A549 (cell line): ENCODE measurements at regions not wholly inside any gene's neighbourhood (a gene's known extent, or its start where the extent isn't known, plus 50 kb on each side); places are given as distances from the start of the nearest gene placed in this dataset.
A peak's percentile ranks its signal among the peaks of the same experiment; 100 is the strongest.
"Not testable (repeated sequence)": the region's sequence is repeated elsewhere in the genome, so short reads cannot be mapped to it uniquely, and the experiment has no call there.

Experiments used
- ATAC-seq, 2 experiments: fragments of 200-7000 bp in 1 of 2; fragments of >200 bp in 1 of 2; cut with Nextera tagmentation in 1 of 2; cut with Tn5 transposase in 1 of 2; 3 replicates each; pipeline versions ENCODE4 v1.8.0 to v1.9.1; 2018 to 2020; ENCODE audit warnings: mild to moderate bottlenecking in 1 of 2, moderate library complexity in 1 of 2
- CTCF ChIA-PET: fragments of 300-600 bp; sonication (Branson Sonifier 250); formaldehyde crosslinking; extraction: SDS; loops from one replicate; lab custom pipeline; 2021; ENCODE audit warnings: antibody characterized with exemption, inconsistent platforms; lab: Yijun Ruan, JAX
- POLR2A ChIA-PET: fragments of 350-600 bp; formaldehyde crosslinking; extraction: SDS; loops from one replicate; lab custom pipeline; 2021; ENCODE audit warnings: antibody characterized with exemption, inconsistent platforms; lab: Yijun Ruan, JAX
- DNase-seq, 2 experiments: peaks; one replicate each; pipeline versions ENCODE4 v3.0.0 to v3.0.0-alpha.2; 2011 to 2016; ENCODE audit warnings: low read depth in 1 of 2, low spot score in 1 of 2
- FAIRE-seq: peaks from 2 replicates; lab custom pipeline; 2011; peaks lifted over from hg19 to GRCh38; lab: Jason Lieb, UNC
- H3K27ac ChIP-seq, 2 experiments: fragments of >200 bp; sonication (Bioruptor Twin); formaldehyde crosslinking; 3 replicates each; pipeline ENCODE4 v1.5.1; 2016 to 2017
- H3K4me1 ChIP-seq: fragments of >200 bp; sonication (Bioruptor Twin); formaldehyde crosslinking; 3 replicates; pipeline ENCODE4 v1.6.1; 2016
- H3K4me2 ChIP-seq: fragments of >200 bp; sonication (Bioruptor Twin); formaldehyde crosslinking; 3 replicates; pipeline ENCODE4 v1.6.1; 2016
- H3K4me3 ChIP-seq: fragments of >200 bp; sonication (Bioruptor Twin); formaldehyde crosslinking; 3 replicates; pipeline ENCODE4 v1.5.1; 2016
- H3K9me3 ChIP-seq: fragments of >200 bp; sonication (Bioruptor Twin); formaldehyde crosslinking; 3 replicates; pipeline ENCODE4 v1.6.1; 2016
- CBX8 ChIP-seq: fragments of 200-600 bp; sonication (generic); IDR thresholded peaks from 2 replicates; pipeline ENCODE4 v1.6.1; 2016
- CHD2 ChIP-seq: fragments of 150-350 bp; IDR thresholded peaks from 2 replicates; pipeline ENCODE4 v1.6.1; 2014; ENCODE audit warnings: low read length; ENCODE audit not compliant: partially characterized antibody
- EHMT2 ChIP-seq: fragments of 200-600 bp; sonication (generic); IDR thresholded peaks from 2 replicates; pipeline ENCODE4 v1.6.1; 2016; ENCODE audit warnings: antibody characterized with exemption, low read depth, mild to moderate bottlenecking, moderate library complexity
- FOSB ChIP-seq: fragments of 250-450 bp; sonication (Bioruptor Pico); IDR thresholded peaks from 2 replicates; pipeline ENCODE4 v1.5.0; 2020; ENCODE audit warnings: mild to moderate bottlenecking, moderate library complexity
- FOSL2 ChIP-seq, 2 experiments: fragments of 450-650 bp in 1 of 2; fragments of >200 bp in 1 of 2; sonication (Bioruptor Twin) in 1 of 2; formaldehyde crosslinking; IDR thresholded peaks; 2 replicates each; pipeline versions ENCODE4 v1.5.0 to v1.6.1; 2016 to 2020; ENCODE audit warnings: mild to moderate bottlenecking in 1 of 2, moderate library complexity in 1 of 2
- HDAC2 ChIP-seq: fragments of 200-600 bp; sonication (generic); IDR thresholded peaks from 2 replicates; pipeline ENCODE4 v1.6.1; 2016
- HMGXB4 ChIP-seq: fragments of 250-450 bp; sonication (Bioruptor Pico); IDR thresholded peaks from 2 replicates; pipeline ENCODE4 v1.5.0; 2021; ENCODE audit warnings: mild to moderate bottlenecking, moderate library complexity, borderline replicate concordance
- HOXB13 ChIP-seq: fragments of 250-450 bp; sonication (Bioruptor Pico); IDR thresholded peaks from 2 replicates; pipeline ENCODE4 v1.5.0; 2020; ENCODE audit warnings: low read depth, mild to moderate bottlenecking, moderate library complexity
- HOXB5 ChIP-seq: fragments of 250-450 bp; sonication (Bioruptor Pico); IDR thresholded peaks from 2 replicates; pipeline ENCODE4 v1.5.0; 2020; ENCODE audit warnings: mild to moderate bottlenecking, moderate library complexity
- NR3C1 ChIP-seq: fragments of >200 bp; sonication (Bioruptor Twin); formaldehyde crosslinking; IDR thresholded peaks from 3 replicates; pipeline ENCODE4 v1.6.1; 2017
- PHF8 ChIP-seq: fragments of 200-600 bp; sonication (generic); IDR thresholded peaks from 2 replicates; pipeline ENCODE4 v1.6.1; 2016; ENCODE audit warnings: low read depth, mild to moderate bottlenecking, antibody characterized with exemption, moderate library complexity, borderline replicate concordance
- POLR2A ChIP-seq: IDR thresholded peaks from 2 replicates; pipeline ENCODE4 v1.6.1; 2012; ENCODE audit warnings: mild to moderate bottlenecking, low read length
- POLR2AphosphoS2 ChIP-seq: conservative IDR thresholded peaks from 2 replicates; pipeline ENCODE4 v1.6.1; 2012; ENCODE audit warnings: low read length, improper control_type of control experiment, inconsistent platforms
- RAD21 ChIP-seq, 2 experiments: fragments of >200 bp in 1 of 2; sonication (Bioruptor Twin) in 1 of 2; formaldehyde crosslinking in 1 of 2; IDR thresholded peaks in 1 of 2; conservative IDR thresholded peaks in 1 of 2; 2 replicates in 1 of 2; 3 replicates in 1 of 2; pipeline ENCODE4 v1.6.1; 2012 to 2018; ENCODE audit warnings: inconsistent platforms in 1 of 2
- REST ChIP-seq: fragments of 200-600 bp; sonication (generic); IDR thresholded peaks from 2 replicates; pipeline ENCODE4 v1.6.1; 2016; ENCODE audit warnings: antibody characterized with exemption, mild to moderate bottlenecking, moderate library complexity
- SMC3 ChIP-seq: fragments of >200 bp; sonication (Bioruptor Twin); formaldehyde crosslinking; IDR thresholded peaks from 3 replicates; pipeline ENCODE4 v1.6.1; 2018; ENCODE audit warnings: inconsistent platforms
- TP53 ChIP-seq: fragments of 250-450 bp; sonication (Bioruptor Pico); IDR thresholded peaks from 2 replicates; pipeline ENCODE4 v1.5.0; 2021; ENCODE audit warnings: mild to moderate bottlenecking, moderate library complexity
- WGBS: methylation state at CpG from one replicate; pipeline ENCODE4 v1.1.6; 2017; ENCODE audit errors: missing lambda C conversion rate; 5-methylcytosine and 5-hydroxymethylcytosine counted together

GRCh38 chr7:26976840-26977239 lies 112.5 kb upstream of the SKAP2 start (continued):
- TF ChIP-seq REST, result no peak
- no peak for TF ChIP-seq SMC3
- no peak for TF ChIP-seq POLR2A
- no peak for TF ChIP-seq POLR2AphosphoS2
- no peak for TF ChIP-seq FOSL2 (IDR thresholded peaks at IDR 0.05)
- no peak for TF ChIP-seq FOSL2 (CRISPR knock-in tag; IDR thresholded peaks at IDR 0.05)
- no peak for TF ChIP-seq NR3C1
- no peak for TF ChIP-seq TP53 (CRISPR knock-in tag)

GRCh38 chr7:26971924-26972323 lies 107.5 kb upstream of the SKAP2 start:
- not testable (repeated sequence) for FAIRE-seq, H3K4me3 ChIP-seq, H3K4me2 ChIP-seq, H3K27ac ChIP-seq, DNase-seq, H3K9me3 ChIP-seq, ATAC-seq, H3K4me1 ChIP-seq
- ChIA-PET CTCF (interaction anchor here (0.9 kb wide), 1 partner anchor 12 kb away, joined by 3 read pairs; no protein-coding TSS in a partner anchor), POLR2A (interaction anchor here (0.6 kb wide), 1 partner anchor 16 kb away, joined by 3 read pairs; no protein-coding TSS in a partner anchor)
- 48% methylated on average over 2 of the region's 2 CpGs for WGBS

- Histone ChIP-seq H3K27ac (no peak overlapping the region), H3K4me2 (no peak overlapping the region), H3K9me3 (no peaks in the 10 kb centered on the region), H3K4me1 (no peaks in the 10 kb centered on the region), H3K4me3 (no peak overlapping the region)
- TF ChIP-seq CHD2 (no peak), CBX8 (no peak), RAD21 (conservative IDR thresholded peaks at IDR 0.05 in 1 of 2, IDR thresholded peaks at IDR 0.05 in 1 of 2) (no peak), HOXB5 (no peak), HMGXB4 (CRISPR knock-in tag) (no peak), FOSB (no peak), HDAC2 (no peak), PHF8 (no peak), HOXB13 (CRISPR knock-in tag) (no peak), EHMT2 (no peak)
- FAIRE-seq, result no peak
- WGBS, result 44% methylated on average over 3 of the region's 3 CpGs
- no peak for DNase-seq
- peak in 1 of 2 experiments; percentile 36; a peak in 2 of 6 replicates for ATAC-seq
- POLR2A ChIA-PET, result interaction anchor here (0.9 kb wide), 1 partner anchor 101 kb away, joined by 3 read pairs; the partner anchor contains the start of gene SKAP2
- CTCF ChIA-PET, result interaction anchor here (1.9 kb wide), 1 partner anchor 177 kb away, joined by 5 read pairs; the partner anchor contains the start of gene HOXA5
Measured at GRCh38 chr7:26965724-26966123, 101.3 kb upstream of the SKAP2 start.
